Ammon's horn (tissue), 1 donor: ENCODE measurements at regions not wholly inside any gene's neighbourhood (a gene's known extent, or its start where the extent isn't known, plus 50 kb on each side); places are given as distances from the start of the nearest gene placed in this dataset.
"Not testable (repeated sequence)": the region's sequence is repeated elsewhere in the genome, so short reads cannot be mapped to it uniquely, and the experiment has no call there.

Source experiments
- DNase-seq: peaks from one replicate; pipeline ENCODE4 v3.0.0-alpha.2; 2016; ENCODE audit warnings: low spot score

- not testable (repeated sequence) for DNase-seq
Observed at GRCh38 chr10:95137990-95138625, 55.9 kb upstream of the ACSM6 start.

DNA sequence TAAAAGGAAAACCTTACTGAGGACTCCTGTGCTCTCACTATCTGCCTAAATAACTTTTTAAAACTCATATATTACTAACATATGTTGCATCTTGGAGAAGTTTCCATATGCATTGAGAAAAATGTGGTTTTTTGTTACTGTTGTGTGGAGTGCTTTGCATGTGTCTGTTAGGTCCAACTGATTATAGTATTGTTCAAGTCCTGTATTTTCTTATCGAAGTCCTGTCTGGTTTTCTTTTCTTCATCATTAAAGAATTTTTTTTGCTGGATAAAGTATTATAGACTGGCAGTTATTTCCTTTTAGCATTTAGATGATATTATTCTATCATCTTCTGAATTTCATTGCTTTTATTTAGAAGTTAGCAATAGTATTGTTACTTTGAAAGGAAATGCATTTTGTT, 59.5 kb upstream of the ACSM6 start:
- DNase-seq: no peak

- no peak for DNase-seq
Observed at GRCh38 chr10:95133997-95134396, 60.0 kb upstream of the ACSM6 start.

- peak; percentile 53 for DNase-seq
Observed at GRCh38 chr10:95133016-95133752, 60.9 kb upstream of the ACSM6 start.

GRCh38 chr10:95130429-95130828, 61.1 kb upstream of the CYP2C8 start:
- not testable (repeated sequence) for DNase-seq

- no peak for DNase-seq
Observed at GRCh38 chr10:95125582-95125981, 56.3 kb upstream of the CYP2C8 start.

DNA sequence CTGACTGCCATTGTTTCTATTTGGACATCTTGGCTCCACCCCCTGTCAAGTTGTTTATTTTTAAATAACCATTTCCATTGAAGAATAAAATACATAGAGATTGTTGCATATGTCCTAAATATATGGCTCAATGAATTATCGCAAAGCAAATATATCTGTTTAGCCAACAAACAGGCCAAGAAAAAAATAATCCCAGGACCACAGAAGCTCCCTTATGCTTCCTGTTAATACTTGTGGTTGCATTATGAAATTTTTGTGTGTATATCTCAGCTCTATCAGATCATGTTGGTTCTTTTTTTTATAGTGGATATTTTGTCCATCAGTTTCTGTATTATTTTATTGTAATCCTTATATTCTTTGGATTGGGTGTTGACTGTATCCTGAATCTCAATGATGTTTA, 53.4 kb upstream of the CYP2C8 start:
- DNase-seq: no peak

DNA sequence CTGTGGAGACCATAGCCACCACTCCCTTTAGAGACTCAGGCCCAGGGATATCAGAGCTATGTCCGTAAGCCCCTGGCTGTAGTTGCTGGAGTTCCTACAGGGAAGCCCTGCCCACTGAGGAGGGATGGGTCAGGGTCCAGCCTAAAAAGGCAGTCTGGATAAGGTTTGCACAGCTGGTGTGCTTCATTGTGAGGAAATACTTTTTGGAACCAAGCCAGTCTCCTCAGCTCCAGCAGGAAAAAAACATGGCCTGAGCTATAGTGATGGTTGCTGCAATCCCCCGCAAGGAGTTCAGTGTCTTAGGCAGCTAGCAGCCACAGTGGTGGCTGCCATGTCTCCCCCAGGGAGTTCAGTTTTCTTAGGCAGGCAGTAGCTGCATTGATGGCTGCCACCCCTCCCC, 52.6 kb upstream of the CYP2C8 start:
- DNase-seq: no peak
